ENCODE measurements at regions not wholly inside any gene's neighbourhood (a gene's known extent, or its start where the extent isn't known, plus 50 kb on each side); places are given as distances from the start of the nearest gene placed in this dataset.

- no peaks in the 10 kb centered on the region for H3K27me3 ChIP-seq (ENCODE audit: low read depth)
- DNase-seq = no peak
- H3K4me1 ChIP-seq = no peaks in the 10 kb centered on the region
- H3K9me3 ChIP-seq (replicated peaks) = no peaks in the 10 kb centered on the region
- intact Hi-C loops (cut with micrococcal nuclease) = no loop called here
- H3K4me3 ChIP-seq = no peak overlapping the region
- no peak for TF ChIP-seq CTCF (IDR thresholded peaks at IDR 0.05; ENCODE audit: borderline replicate concordance)
- H3K36me3 ChIP-seq = no peaks in the 10 kb centered on the region
- no peak overlapping the region for H3K27ac ChIP-seq (replicated peaks)
Measured at GRCh38 chr6:139863346-139863745, 488.9 kb upstream of the CITED2 start.

- H3K4me1 ChIP-seq = no peaks in the 10 kb centered on the region
- H3K27ac ChIP-seq (replicated peaks) = no peak overlapping the region
- no peak overlapping the region for H3K4me3 ChIP-seq
- intact Hi-C loops (cut with micrococcal nuclease) = no loop called here
- no peaks in the 10 kb centered on the region for H3K9me3 ChIP-seq (replicated peaks)
- no peaks in the 10 kb centered on the region for H3K27me3 ChIP-seq (ENCODE audit: low read depth)
- no peak for DNase-seq
- no peak for TF ChIP-seq CTCF (IDR thresholded peaks at IDR 0.05; ENCODE audit: borderline replicate concordance)
- no peaks in the 10 kb centered on the region for H3K36me3 ChIP-seq
Measured at GRCh38 chr6:139862311-139862710, 487.9 kb upstream of the CITED2 start.

GRCh38 chr6:139860203-139860602 is 485.8 kb upstream of the CITED2 start:
- Histone ChIP-seq H3K27ac (replicated peaks) (no peak overlapping the region), H3K9me3 (replicated peaks) (no peaks in the 10 kb centered on the region), H3K4me3 (no peak overlapping the region), H3K27me3 (ENCODE audit: low read depth) (no peaks in the 10 kb centered on the region), H3K4me1 (no peaks in the 10 kb centered on the region), H3K36me3 (no peaks in the 10 kb centered on the region)
- DNase-seq = no peak
- intact Hi-C loops (cut with micrococcal nuclease) = no loop called here
- no peak for TF ChIP-seq CTCF (IDR thresholded peaks at IDR 0.05; ENCODE audit: borderline replicate concordance)

GRCh38 chr6:139858429-139858828 is 484.0 kb upstream of the CITED2 start:
- no peaks in the 10 kb centered on the region for H3K36me3 ChIP-seq
- no peak overlapping the region for H3K27ac ChIP-seq (replicated peaks)

GRCh38 chr6:139857143-139857542 is 482.7 kb upstream of the CITED2 start:
- TF ChIP-seq CTCF (IDR thresholded peaks at IDR 0.05; ENCODE audit: borderline replicate concordance) = no peak
- H3K27me3 ChIP-seq (ENCODE audit: low read depth) = no peaks in the 10 kb centered on the region
- H3K9me3 ChIP-seq (replicated peaks) = no peaks in the 10 kb centered on the region
- H3K4me1 ChIP-seq = no peaks in the 10 kb centered on the region
- no peak overlapping the region for H3K27ac ChIP-seq (replicated peaks)
- DNase-seq = no peak
- intact Hi-C loops (cut with micrococcal nuclease) = no loop called here
- H3K36me3 ChIP-seq = no peaks in the 10 kb centered on the region
- H3K4me3 ChIP-seq = no peak overlapping the region

More at GRCh38 chr6:139858429-139858828, 484.0 kb upstream of the CITED2 start:
- H3K27me3 ChIP-seq (ENCODE audit: low read depth) = no peaks in the 10 kb centered on the region
- H3K4me1 ChIP-seq = no peaks in the 10 kb centered on the region
- no peak overlapping the region for H3K4me3 ChIP-seq
- TF ChIP-seq CTCF (IDR thresholded peaks at IDR 0.05; ENCODE audit: borderline replicate concordance) = no peak
- H3K9me3 ChIP-seq (replicated peaks) = no peaks in the 10 kb centered on the region
- DNase-seq = no peak
- intact Hi-C loops (cut with micrococcal nuclease) = no loop called here

GRCh38 chr6:139856562-139856961 is 482.1 kb upstream of the CITED2 start:
- TF ChIP-seq CTCF (IDR thresholded peaks at IDR 0.05; ENCODE audit: borderline replicate concordance) = no peak
- Histone ChIP-seq H3K36me3 (no peaks in the 10 kb centered on the region), H3K9me3 (replicated peaks) (no peaks in the 10 kb centered on the region), H3K27me3 (ENCODE audit: low read depth) (no peaks in the 10 kb centered on the region), H3K4me1 (no peaks in the 10 kb centered on the region), H3K4me3 (no peak overlapping the region), H3K27ac (replicated peaks) (no peak overlapping the region)
- DNase-seq = no peak
- intact Hi-C loops (cut with micrococcal nuclease) = no loop called here
